NCI-H2196 (cell line): ENCODE measurements at regions not wholly inside any gene's neighbourhood (a gene's known extent, or its start where the extent isn't known, plus 50 kb on each side); places are given as distances from the start of the nearest gene placed in this dataset.

Source experiments
- DNase-seq: peaks from one replicate; lab custom pipeline; 2025; ENCODE audit not compliant: unreplicated experiment; lab: John Stamatoyannopoulos, UW

- no peak for DNase-seq
Measured at GRCh38 chr3:189500299-189500698, 130.9 kb upstream of the TP63 start.

GRCh38 chr3:189500798-189501495 lies 130.2 kb upstream of the TP63 start:
- DNase-seq: no peak

DNA sequence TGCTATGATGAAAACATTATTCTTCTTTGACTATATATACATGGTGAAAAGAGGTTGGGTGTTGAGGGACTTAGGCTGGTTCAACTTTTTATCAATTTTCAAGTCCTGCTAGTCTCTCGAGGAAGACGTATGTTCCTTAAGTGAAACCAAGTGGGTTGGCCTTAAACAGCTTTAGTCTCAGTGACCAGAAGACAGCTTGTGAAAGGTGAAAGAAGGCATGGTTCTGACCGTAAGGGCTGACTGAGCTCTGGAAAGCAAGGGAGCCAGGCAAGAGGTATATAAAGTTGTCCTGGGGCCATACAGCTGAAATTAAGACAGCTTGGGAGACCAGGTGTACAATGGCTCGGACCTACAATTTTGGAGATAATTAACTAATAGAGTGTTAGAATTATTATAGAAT lies 128.9 kb upstream of the TP63 start:
- no peak for DNase-seq

- no peak for DNase-seq
Measured at GRCh38 chr3:189502676-189503257, 128.4 kb upstream of the TP63 start.

- DNase-seq: no peak
Measured at GRCh38 chr3:189507856-189508255, 123.3 kb upstream of the TP63 start.

DNA sequence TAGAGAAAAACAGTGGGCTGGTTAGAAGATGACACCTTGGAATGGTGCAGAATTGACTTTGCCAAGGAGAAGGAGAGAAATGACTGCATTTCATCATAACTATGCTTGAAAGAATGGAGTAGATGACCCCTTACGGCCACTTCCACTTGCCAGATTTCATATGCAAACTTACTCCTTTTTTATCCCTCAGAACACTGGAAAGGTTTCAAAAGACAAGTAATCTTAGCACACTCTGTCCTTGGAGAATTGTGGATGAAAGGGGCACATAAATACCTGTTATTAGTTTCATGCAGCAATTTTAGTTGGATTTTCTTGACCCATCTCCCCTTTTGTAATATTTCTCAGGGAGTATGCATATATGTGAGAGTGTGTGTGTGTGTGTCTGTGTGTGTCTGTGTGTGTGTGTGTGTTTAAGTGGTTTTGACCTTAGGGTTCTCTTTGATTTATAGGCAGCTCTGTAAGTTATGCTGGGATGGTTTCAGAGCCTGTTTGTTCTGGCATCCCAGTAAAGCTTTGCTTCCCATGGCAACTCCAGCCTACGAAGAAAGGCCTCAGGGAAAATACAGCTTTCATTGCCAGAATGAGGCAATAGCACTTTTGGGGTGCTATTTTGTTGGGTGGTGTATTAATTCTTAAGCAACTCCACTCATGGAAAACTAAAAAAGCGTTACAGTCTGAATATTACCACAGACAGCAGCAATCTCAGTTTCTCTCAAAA lies 122.2 kb upstream of the TP63 start:
- DNase-seq: no peak

DNA sequence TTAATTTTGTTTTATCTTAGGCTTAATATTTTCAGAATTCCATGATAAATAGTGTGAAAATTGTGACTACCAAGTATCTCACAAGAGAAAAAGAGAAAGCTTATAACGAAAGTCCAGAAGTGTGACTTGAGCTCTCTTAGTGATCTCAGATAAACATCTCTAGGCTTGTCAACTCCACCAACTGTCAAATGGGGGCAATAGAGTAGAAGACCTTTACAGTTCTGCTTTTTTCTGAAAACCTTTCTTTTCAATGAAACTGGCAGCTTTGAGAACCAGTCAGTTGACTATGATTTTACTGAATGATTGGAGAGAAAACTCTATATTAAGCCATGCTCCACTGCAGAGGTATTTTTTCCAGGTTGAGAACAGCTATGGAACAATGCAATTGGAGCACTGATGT lies 119.2 kb upstream of the TP63 start:
- DNase-seq: no peak

- no peak for DNase-seq
Measured at GRCh38 chr3:189512821-189513220, 118.4 kb upstream of the TP63 start.

DNA sequence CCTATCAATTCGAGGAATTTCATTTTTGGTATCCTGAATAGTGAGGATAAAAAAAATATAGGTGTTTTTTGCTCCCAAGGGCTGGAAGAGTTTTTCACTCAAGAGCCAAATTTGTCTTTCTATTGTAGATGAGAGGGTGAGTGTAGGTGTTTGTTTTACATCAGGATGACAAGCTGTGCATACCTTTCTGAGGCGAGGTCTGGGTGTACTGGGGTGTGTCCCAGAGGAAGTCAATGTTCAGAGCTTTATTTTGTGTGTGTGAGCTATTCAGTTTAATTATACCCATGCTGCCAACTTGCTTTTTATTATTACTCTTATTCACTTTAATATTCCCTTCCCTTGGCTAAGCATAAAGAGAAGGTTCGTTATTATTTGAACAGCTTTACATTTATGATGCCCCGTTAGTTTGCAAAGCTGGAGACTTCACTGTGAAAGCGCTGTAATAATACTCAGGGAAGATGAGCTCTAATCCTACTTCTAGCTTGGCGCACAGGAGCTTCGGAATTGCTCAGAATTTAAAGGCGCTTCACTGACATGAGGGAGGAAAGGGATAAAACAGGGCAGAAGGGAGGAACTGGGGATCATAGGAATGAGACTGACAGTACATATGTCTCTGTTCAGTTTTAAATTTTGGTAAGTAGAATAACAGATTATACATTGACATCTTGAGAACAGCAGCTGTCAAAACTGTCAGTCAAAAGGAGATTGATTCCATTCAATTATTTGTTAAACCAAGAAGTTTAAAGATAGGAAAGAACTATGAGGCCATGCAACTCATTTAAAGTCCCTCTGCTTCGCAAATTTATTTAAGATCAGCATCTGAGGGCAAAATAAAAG lies 117.7 kb upstream of the TP63 start:
- DNase-seq: no peak

DNA sequence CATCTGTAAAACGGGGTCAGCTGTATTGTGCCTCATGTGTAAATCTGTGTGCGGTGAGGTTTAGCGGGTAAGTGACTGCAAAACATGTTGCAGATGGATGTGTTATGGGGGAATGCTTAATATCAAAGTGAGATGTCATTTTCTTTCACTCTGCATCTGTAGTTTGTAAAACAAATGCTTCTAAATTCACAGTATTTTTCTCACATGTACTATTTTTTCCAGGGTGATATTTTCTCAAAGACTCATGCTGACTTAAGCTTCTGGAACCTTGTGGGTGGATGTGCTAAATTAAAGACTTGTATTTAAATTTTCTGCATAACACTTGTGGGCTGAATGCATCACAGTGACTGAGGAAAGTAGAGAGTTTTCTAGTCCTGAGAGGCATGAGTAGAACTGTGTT lies 115.2 kb upstream of the TP63 start:
- DNase-seq: no peak

- no peak for DNase-seq
Measured at GRCh38 chr3:189517981-189518380, 113.2 kb upstream of the TP63 start.

- DNase-seq: no peak
Measured at GRCh38 chr3:189519458-189519857, 111.7 kb upstream of the TP63 start.

DNA sequence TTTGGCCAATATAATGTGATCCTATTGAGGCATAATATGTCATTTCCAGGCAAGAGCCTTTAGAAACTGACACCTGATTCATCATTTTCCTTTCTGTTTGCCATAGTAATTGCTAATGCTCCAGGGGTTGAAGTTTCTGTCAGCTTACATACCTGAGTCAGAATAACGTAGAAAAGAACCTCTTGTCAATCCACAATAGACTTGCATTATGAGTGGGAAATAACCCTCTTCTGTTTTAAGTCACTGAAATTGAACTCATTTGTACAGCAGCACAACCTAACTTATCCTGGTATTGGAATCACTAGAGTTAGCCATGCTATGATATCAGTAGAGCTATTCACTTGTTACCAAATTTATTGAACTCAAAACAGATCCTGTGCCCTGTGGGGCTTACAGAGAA lies 101.7 kb upstream of the TP63 start:
- DNase-seq: no peak

- DNase-seq: no peak
Measured at GRCh38 chr3:189529889-189530471, 101.2 kb upstream of the TP63 start.

DNA sequence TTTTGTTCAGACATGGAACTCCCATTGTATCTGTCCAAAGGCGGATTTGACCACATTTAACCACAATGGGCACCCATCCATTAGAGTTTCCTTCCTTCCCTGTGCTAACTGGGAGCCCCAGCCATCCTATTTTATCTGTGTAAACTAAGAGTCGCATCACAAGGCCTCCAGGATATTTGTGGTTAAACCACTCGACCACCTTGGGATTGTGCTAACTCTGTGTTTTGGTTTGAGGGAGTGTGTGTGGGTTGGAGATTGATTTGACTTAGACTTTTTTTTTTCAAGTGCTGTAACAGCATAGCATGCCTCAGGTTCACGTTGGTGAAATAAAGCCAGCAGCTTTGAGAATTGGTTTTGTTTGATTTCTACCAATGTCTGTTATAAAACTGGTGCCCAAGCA lies 100.4 kb upstream of the TP63 start:
- no peak for DNase-seq

DNA sequence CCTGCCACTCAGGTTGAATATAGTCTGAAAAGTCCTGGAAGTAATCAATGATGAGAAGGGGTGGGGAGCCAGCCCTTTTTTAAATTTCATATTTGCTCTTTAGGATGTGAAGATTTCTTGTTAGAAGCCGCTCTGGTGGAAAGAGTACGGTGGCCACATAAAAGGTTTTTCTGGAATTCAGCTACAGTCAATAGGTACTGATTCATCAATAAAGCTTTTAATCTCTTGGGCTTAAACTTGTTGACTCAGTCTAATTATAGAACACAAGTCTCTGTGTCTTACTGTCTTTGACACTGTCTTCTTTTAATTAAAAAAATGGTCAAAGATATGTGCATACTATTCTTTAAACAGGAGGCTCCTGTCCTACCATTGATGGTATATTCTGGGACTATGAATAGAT lies 99.9 kb upstream of the TP63 start:
- DNase-seq: no peak

DNA sequence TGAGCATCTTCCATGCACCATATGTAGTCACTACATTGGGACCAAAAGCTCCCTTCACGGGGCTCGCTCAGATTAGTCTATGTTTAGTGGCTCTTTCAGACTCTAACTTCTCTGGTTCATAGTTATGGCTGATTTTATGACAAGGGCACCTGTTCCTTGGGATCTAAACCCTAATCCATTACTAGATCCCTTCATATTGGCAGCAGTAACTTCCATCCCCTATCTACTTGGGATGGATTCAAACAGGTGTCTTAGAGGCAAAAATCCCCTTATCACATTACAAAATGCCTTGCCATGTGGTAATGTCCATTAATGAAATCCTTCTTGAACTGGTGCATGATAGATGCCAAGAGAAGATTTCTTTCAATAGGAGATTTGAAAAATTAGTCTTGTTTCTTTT lies 96.7 kb upstream of the TP63 start:
- DNase-seq: no peak

- DNase-seq: no peak
Measured at GRCh38 chr3:189537135-189537534, 94.1 kb upstream of the TP63 start.

DNA sequence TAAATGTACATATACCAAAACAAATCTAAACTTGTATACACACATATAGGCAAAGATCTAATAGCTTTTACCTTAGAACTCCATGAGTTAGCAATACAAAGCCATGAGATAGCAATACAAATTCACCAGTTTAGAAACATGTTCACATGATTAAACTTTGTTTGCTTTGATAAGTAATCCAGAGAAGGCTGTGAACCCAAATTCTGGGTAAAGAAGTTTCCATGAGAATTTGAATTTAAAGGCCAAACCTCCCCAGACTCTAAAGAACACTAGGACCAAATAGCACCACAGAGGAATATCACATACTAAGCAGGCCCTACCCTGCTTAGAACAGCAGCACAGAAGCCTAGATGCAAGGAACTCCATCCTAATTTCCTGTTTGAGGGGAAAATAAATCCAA lies 83.7 kb upstream of the TP63 start:
- DNase-seq: no peak

- DNase-seq: no peak
Measured at GRCh38 chr3:189548053-189548452, 83.1 kb upstream of the TP63 start.

DNA sequence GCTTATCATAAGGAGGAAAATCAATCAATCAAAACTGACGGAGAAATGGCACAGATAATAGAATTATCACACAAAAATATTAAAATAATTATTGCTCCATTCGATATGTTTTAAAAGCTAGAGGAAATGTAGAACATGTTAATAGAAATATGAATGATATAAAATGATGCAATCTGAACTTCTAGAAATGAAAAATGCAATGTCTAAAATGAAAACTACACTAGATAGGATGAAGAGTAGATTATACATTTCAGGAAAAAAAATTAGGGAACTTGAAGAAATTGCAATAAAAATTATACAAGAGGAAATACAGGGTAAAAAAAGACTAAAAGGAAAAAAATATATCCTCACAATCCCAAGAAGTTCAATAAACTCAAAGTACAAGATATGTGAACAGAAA lies 80.2 kb upstream of the TP63 start:
- no peak for DNase-seq
